22Rv1 (cell line): ENCODE measurements at regions not wholly inside any gene's neighbourhood (a gene's known extent, or its start where the extent isn't known, plus 50 kb on each side); places are given as distances from the start of the nearest gene placed in this dataset.

Experiments used
- ZFX ChIP-seq: fragments of 450-650 bp; IDR thresholded peaks from 2 replicates; pipeline ENCODE4 v1.6.1; 2017; ENCODE audit warnings: antibody characterized with exemption, borderline replicate concordance
- TF ChIP-seq, protein P1 (sequence below): fragments of 450-650 bp; IDR thresholded peaks from 2 replicates; pipeline ENCODE4 v1.5.1; 2017; ENCODE audit warnings: mild to moderate bottlenecking

- TF ChIP-seq, protein P1, sequence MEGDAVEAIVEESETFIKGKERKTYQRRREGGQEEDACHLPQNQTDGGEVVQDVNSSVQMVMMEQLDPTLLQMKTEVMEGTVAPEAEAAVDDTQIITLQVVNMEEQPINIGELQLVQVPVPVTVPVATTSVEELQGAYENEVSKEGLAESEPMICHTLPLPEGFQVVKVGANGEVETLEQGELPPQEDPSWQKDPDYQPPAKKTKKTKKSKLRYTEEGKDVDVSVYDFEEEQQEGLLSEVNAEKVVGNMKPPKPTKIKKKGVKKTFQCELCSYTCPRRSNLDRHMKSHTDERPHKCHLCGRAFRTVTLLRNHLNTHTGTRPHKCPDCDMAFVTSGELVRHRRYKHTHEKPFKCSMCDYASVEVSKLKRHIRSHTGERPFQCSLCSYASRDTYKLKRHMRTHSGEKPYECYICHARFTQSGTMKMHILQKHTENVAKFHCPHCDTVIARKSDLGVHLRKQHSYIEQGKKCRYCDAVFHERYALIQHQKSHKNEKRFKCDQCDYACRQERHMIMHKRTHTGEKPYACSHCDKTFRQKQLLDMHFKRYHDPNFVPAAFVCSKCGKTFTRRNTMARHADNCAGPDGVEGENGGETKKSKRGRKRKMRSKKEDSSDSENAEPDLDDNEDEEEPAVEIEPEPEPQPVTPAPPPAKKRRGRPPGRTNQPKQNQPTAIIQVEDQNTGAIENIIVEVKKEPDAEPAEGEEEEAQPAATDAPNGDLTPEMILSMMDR = no peak
- TF ChIP-seq ZFX = no peak
These were observed 50.9 kb upstream of the GSE1 start for GRCh38 chr16:85562093-85562786.
